T-cell (primary cell): ENCODE measurements at regions not wholly inside any gene's neighbourhood (a gene's known extent, or its start where the extent isn't known, plus 50 kb on each side); places are given as distances from the start of the nearest gene placed in this dataset.

ENCODE experiments used
- ATAC-seq, 4 experiments: fragments of 200-7000 bp in 3 of 4; fragments of 150-1000 bp in 1 of 4; cut with Tn5 transposase; replicated peaks in 1 of 4; 1 replicate in 3 of 4; 2 replicates in 1 of 4; pipeline ENCODE4 v1.10.0; 2021; ENCODE audit warnings: moderate library complexity in 3 of 4, mild to moderate bottlenecking in 2 of 4, moderate number of reproducible peaks in 1 of 4
- CTCF ChIA-PET, 2 donors: fragments of 300-600 bp; sonication (Branson Sonifier 250); formaldehyde crosslinking; loops; one replicate each; lab custom pipeline; 2022; ENCODE audit warnings: antibody characterized with exemption in 2 of 2; lab: Charles Lee
- POLR2A ChIA-PET, 2 donors: fragments of 300-600 bp; sonication (Branson Sonifier 250); formaldehyde crosslinking; loops; one replicate each; lab custom pipeline; 2022; ENCODE audit warnings: antibody characterized with exemption in 2 of 2; lab: Charles Lee
- DNase-seq, 35 experiments: peaks; one replicate each; pipeline versions ENCODE4 v3.0.0 to v3.0.0-alpha.2; 2013 to 2023
- H3K27ac ChIP-seq: one replicate; pipeline ENCODE4 v1.5.1; 2013; ENCODE audit warnings: low read length
- H3K27me3 ChIP-seq, 2 experiments: replicated peaks in 1 of 2; 1 replicate in 1 of 2; 2 replicates in 1 of 2; pipeline versions ENCODE4 v1.6.1 to v1.7.0; 2013; ENCODE audit warnings: low read length in 1 of 2, mixed read lengths in 1 of 2; ENCODE audit not compliant: control insufficient read depth in 2 of 2, insufficient read depth in 2 of 2; ENCODE audit errors: extremely low read depth in 1 of 2
- H3K36me3 ChIP-seq, 2 donors: 1 replicate in 1 of 2; 2 replicates in 1 of 2; pipeline versions ENCODE4 v1.6.1 to v1.7.0; 2013; ENCODE audit warnings: low read length in 1 of 2; ENCODE audit not compliant: control insufficient read depth in 2 of 2, insufficient read depth in 1 of 2; ENCODE audit errors: extremely low read depth in 1 of 2
- H3K4me1 ChIP-seq, 2 experiments: 1 replicate in 1 of 2; 2 replicates in 1 of 2; pipeline versions ENCODE4 v1.6.1 to v1.7.0; 2013; ENCODE audit warnings: low read length in 2 of 2, mixed read lengths in 1 of 2; ENCODE audit not compliant: insufficient read depth in 2 of 2, control insufficient read depth in 1 of 2; ENCODE audit errors: extremely low read depth in 1 of 2
- H3K4me3 ChIP-seq, 2 donors: 1 replicate in 1 of 2; 2 replicates in 1 of 2; pipeline versions ENCODE4 v1.5.1 to v1.7.0; 2013; ENCODE audit warnings: mild to moderate bottlenecking in 2 of 2, low read length in 1 of 2, moderate library complexity in 1 of 2; ENCODE audit not compliant: control insufficient read depth in 1 of 2; ENCODE audit errors: extremely low read depth in 1 of 2
- H3K9me3 ChIP-seq: 2 replicates; pipeline ENCODE4 v1.7.0; 2013
- H3K27ac Mint-ChIP-seq, 2 donors: one replicate each; pipeline ENCODE4 v1.8.0; 2020 to 2021; ENCODE audit warnings: mild to moderate bottlenecking in 2 of 2, mixed read lengths in 2 of 2
- H3K27me3 Mint-ChIP-seq, 2 donors: one replicate each; pipeline ENCODE4 v1.8.0; 2021 to 2022; ENCODE audit warnings: mixed read lengths in 2 of 2
- H3K36me3 Mint-ChIP-seq: one replicate; pipeline ENCODE4 v1.8.0; 2021; ENCODE audit warnings: mixed read lengths
- H3K4me1 Mint-ChIP-seq, 3 donors: one replicate each; pipeline ENCODE4 v1.8.0; 2020 to 2022; ENCODE audit warnings: mixed read lengths in 3 of 3, mild to moderate bottlenecking in 1 of 3
- H3K4me3 Mint-ChIP-seq, 3 donors: one replicate each; pipeline ENCODE4 v1.8.0; 2020 to 2022; ENCODE audit warnings: mild to moderate bottlenecking in 3 of 3, mixed read lengths in 3 of 3, moderate library complexity in 3 of 3
- H3K9me3 Mint-ChIP-seq, 3 donors: one replicate each; pipeline ENCODE4 v1.8.0; 2020 to 2022; ENCODE audit warnings: mixed read lengths in 3 of 3
- WGBS: methylation state at CpG from one replicate; pipeline ENCODE4 v1.1.5; 2013; ENCODE audit warnings: missing lambda C conversion rate; ENCODE audit not compliant: insufficient coverage; 5-methylcytosine and 5-hydroxymethylcytosine counted together

DNA sequence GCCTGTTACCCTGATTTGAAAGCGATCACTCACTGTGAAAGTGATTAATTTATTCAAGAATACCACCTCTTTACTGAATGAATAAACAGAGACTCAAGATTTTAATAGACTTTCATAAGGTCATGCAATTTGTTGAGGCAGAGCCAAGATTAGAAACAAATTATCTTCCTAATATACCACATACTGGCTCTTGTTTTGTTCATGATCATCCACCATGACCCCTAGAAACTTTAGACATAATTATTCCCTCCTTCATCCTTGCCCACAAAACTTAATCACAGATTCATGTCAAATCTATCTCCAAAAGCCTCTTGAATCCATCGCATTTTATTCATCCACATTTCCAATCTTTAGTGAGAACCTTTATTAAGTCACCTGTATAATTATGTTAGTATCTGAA lies 152.3 kb downstream of the ATXN7L3B start:
- Mint-ChIP-seq H3K27ac (no peak overlapping the region), H3K4me1 (no peaks in the 10 kb centered on the region), H3K27me3 (peaks cover 0 to 3% of the 10 kb centered on the region in 2 donors), H3K4me3 (no peak overlapping the region), H3K9me3 (peaks cover 0 to 2% (median 0%) of the 10 kb centered on the region in 3 donors), H3K36me3 (no peaks in the 10 kb centered on the region)
- ATAC-seq, result no peak
- DNase-seq, result no peak
- POLR2A ChIA-PET, result no interaction called here
- H3K36me3 ChIP-seq, result no peaks in the 10 kb centered on the region
- no peak overlapping the region for H3K27ac ChIP-seq
- no CpG with 5 or more reads among the region's 2 CpGs for WGBS
- H3K27me3 ChIP-seq, result no peaks in the 10 kb centered on the region
- no peak overlapping the region for H3K4me3 ChIP-seq
- CTCF ChIA-PET, result interaction anchor here (0.7 to 1.3 kb wide), 2 partner anchors 369 to 599 kb away, joined by 3 to 6 read pairs; no protein-coding TSS in a partner anchor
- no peaks in the 10 kb centered on the region for H3K9me3 ChIP-seq
- H3K4me1 ChIP-seq, result no peaks in the 10 kb centered on the region

DNA sequence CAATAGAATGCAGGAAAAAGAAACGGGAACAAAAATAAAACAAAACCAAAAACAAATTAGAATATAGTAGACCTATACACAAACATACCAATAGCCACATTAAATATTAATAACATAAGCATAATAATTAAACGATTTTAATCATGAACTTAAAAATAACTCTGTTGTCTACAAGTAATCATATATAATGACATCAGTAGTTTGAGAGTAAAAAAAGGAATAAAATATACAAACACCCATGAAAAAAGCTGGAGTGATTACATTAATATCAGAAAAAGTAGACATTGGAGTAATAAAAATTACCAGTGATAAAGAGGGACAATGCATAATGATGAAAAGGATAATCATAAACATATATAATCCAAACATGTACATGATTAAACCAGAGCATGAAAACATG lies 181.8 kb downstream of the ATXN7L3B start:
- Mint-ChIP-seq H3K4me1 (no peaks in the 10 kb centered on the region), H3K36me3 (no peaks in the 10 kb centered on the region), H3K27ac (no peak overlapping the region), H3K27me3 (no peaks in the 10 kb centered on the region), H3K4me3 (no peak overlapping the region), H3K9me3 (no peaks in the 10 kb centered on the region)
- Histone ChIP-seq H3K27ac (no peak overlapping the region), H3K4me3 (no peak overlapping the region), H3K36me3 (no peaks in the 10 kb centered on the region), H3K9me3 (no peaks in the 10 kb centered on the region), H3K4me1 (no peaks in the 10 kb centered on the region), H3K27me3 (no peaks in the 10 kb centered on the region)
- ChIA-PET POLR2A (no interaction called here), CTCF (no interaction called here)
- no peak for ATAC-seq
- WGBS, result no CpG with 5 or more reads among the region's 2 CpGs
- DNase-seq, result no peak

GRCh38 chr12:74722709-74723108 lies 185.1 kb downstream of the ATXN7L3B start:
- ATAC-seq (no peak), DNase-seq (no peak)
- H3K27me3 ChIP-seq, result no peaks in the 10 kb centered on the region
- CTCF ChIA-PET, result no interaction called here
- no peaks in the 10 kb centered on the region for H3K9me3 ChIP-seq
- no peaks in the 10 kb centered on the region for H3K36me3 Mint-ChIP-seq
- H3K9me3 Mint-ChIP-seq, result no peaks in the 10 kb centered on the region
- POLR2A ChIA-PET, result no interaction called here
- no peak overlapping the region for H3K27ac ChIP-seq
- H3K4me3 Mint-ChIP-seq, result no peak overlapping the region
- H3K36me3 ChIP-seq, result no peaks in the 10 kb centered on the region
- WGBS, result no CpG with 5 or more reads among the region's 3 CpGs
- H3K4me1 Mint-ChIP-seq, result no peaks in the 10 kb centered on the region
- no peaks in the 10 kb centered on the region for H3K27me3 Mint-ChIP-seq
- no peak overlapping the region for H3K4me3 ChIP-seq
- H3K27ac Mint-ChIP-seq, result no peak overlapping the region
- no peaks in the 10 kb centered on the region for H3K4me1 ChIP-seq

DNA sequence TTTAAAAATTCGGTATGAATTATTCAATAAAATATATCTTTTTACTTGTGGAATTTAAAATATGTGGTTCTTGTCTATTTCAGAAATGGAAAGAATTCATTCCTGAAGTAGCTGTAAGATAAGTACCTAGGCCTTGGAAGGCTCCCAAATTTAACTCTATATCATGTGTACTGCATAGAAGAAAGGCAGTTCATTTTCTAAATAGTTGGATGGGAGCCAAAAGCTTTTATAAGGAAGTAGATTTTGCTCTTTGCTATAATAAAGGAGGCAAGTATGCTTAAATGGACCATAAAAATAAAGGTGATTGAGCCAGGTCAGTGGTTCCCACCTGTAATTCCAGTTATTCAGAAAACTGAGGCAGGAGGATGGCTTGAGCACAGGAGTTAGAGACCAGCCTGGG lies 187.5 kb downstream of the ATXN7L3B start:
- DNase-seq (no peak), ATAC-seq (no peak)
- H3K4me1 ChIP-seq, result no peaks in the 10 kb centered on the region
- ChIA-PET CTCF (no interaction called here), POLR2A (no interaction called here)
- H3K36me3 Mint-ChIP-seq, result no peaks in the 10 kb centered on the region
- no peaks in the 10 kb centered on the region for H3K4me1 Mint-ChIP-seq
- H3K27ac Mint-ChIP-seq, result no peak overlapping the region
- no peaks in the 10 kb centered on the region for H3K9me3 ChIP-seq
- no peaks in the 10 kb centered on the region for H3K36me3 ChIP-seq
- no peak overlapping the region for H3K27ac ChIP-seq
- H3K4me3 ChIP-seq, result no peak overlapping the region
- no peak overlapping the region for H3K4me3 Mint-ChIP-seq
- no CpG with 5 or more reads among the region's 1 CpG for WGBS
- H3K9me3 Mint-ChIP-seq, result no peaks in the 10 kb centered on the region
- H3K27me3 Mint-ChIP-seq, result no peaks in the 10 kb centered on the region
- no peaks in the 10 kb centered on the region for H3K27me3 ChIP-seq

DNA sequence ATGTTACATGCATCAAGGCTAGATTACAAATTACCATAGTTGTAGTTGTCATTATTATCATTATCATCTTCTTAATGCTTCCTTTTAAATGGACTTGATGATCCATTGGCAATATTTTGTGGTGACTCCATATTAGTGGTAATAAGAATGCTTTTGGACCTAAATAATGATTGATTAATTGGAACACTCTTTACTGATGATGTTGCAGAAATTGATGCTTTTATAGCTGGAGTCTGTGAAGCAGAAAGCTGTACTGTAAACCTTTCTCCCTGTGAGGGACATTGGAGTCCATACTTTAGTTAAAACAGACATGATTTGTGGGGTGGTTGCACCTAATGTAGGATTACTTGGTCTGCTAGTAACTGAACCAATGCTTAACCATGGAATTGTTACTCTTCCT lies 190.4 kb downstream of the ATXN7L3B start:
- H3K9me3 ChIP-seq, result no peaks in the 10 kb centered on the region
- ATAC-seq (no peak), DNase-seq (no peak)
- no peak overlapping the region for H3K4me3 Mint-ChIP-seq
- no peaks in the 10 kb centered on the region for H3K36me3 Mint-ChIP-seq
- no peaks in the 10 kb centered on the region for H3K9me3 Mint-ChIP-seq
- no peak overlapping the region for H3K27ac ChIP-seq
- H3K4me1 ChIP-seq, result no peaks in the 10 kb centered on the region
- ChIA-PET POLR2A (no interaction called here), CTCF (no interaction called here)
- H3K36me3 ChIP-seq, result no peaks in the 10 kb centered on the region
- no peak overlapping the region for H3K27ac Mint-ChIP-seq
- no peaks in the 10 kb centered on the region for H3K27me3 Mint-ChIP-seq
- H3K4me1 Mint-ChIP-seq, result peaks cover 0 to 2% (median 0%) of the 10 kb centered on the region in 3 donors
- no peaks in the 10 kb centered on the region for H3K27me3 ChIP-seq
- no peak overlapping the region for H3K4me3 ChIP-seq

- no peaks in the 10 kb centered on the region for H3K27me3 Mint-ChIP-seq
- H3K27ac Mint-ChIP-seq, result no peak overlapping the region
- no peaks in the 10 kb centered on the region for H3K36me3 ChIP-seq
- H3K9me3 Mint-ChIP-seq, result no peaks in the 10 kb centered on the region
- no peak for ATAC-seq
- H3K4me1 ChIP-seq, result no peaks in the 10 kb centered on the region
- H3K27ac ChIP-seq, result no peak overlapping the region
- no peak overlapping the region for H3K4me3 ChIP-seq
- ChIA-PET CTCF (no interaction called here), POLR2A (no interaction called here)
- H3K9me3 ChIP-seq, result no peaks in the 10 kb centered on the region
- peaks cover 0 to 2% (median 0%) of the 10 kb centered on the region in 3 donors for H3K4me1 Mint-ChIP-seq
- H3K27me3 ChIP-seq, result no peaks in the 10 kb centered on the region
- no peak overlapping the region for H3K4me3 Mint-ChIP-seq
- no peak for DNase-seq
- H3K36me3 Mint-ChIP-seq, result no peaks in the 10 kb centered on the region
- WGBS, result no CpG with 5 or more reads among the region's 5 CpGs
Measured at GRCh38 chr12:74732164-74732784, 194.6 kb downstream of the ATXN7L3B start.

DNA sequence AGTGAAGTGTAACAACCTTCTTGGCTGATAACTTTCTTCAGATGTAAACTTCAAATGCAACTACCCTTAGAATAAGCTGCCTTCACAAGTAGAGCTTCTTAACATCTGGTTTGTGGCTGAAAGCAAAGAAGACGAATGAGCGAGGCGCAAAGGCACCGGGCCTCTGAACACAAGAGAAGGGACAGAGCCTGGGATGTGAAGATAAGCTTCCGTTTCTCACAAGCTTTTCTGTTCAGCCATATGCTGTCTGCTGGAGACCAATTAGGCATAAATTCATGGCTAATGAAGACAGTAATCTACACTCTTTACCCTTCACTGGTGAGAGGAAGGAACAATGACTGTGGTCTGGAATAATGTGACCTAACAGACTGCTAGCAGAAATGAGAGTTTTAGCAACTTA lies 195.2 kb downstream of the ATXN7L3B start:
- Mint-ChIP-seq H3K27me3 (no peaks in the 10 kb centered on the region), H3K4me1 (peaks cover 0 to 2% (median 0%) of the 10 kb centered on the region in 3 donors), H3K36me3 (no peaks in the 10 kb centered on the region), H3K9me3 (no peaks in the 10 kb centered on the region), H3K4me3 (no peak overlapping the region), H3K27ac (no peak overlapping the region)
- no CpG with 5 or more reads among the region's 5 CpGs for WGBS
- CTCF ChIA-PET, result interaction anchor here in 1 of 2 donors (0.6 kb wide), 1 partner anchor 128 kb away, joined by 3 read pairs; no protein-coding TSS in a partner anchor
- Histone ChIP-seq H3K4me1 (no peaks in the 10 kb centered on the region), H3K9me3 (no peaks in the 10 kb centered on the region), H3K27me3 (no peaks in the 10 kb centered on the region), H3K27ac (no peak overlapping the region), H3K4me3 (no peak overlapping the region), H3K36me3 (no peaks in the 10 kb centered on the region)
- ATAC-seq, result no peak
- POLR2A ChIA-PET, result no interaction called here
- no peak for DNase-seq
